ENCODE measurements at regions not wholly inside any gene's neighbourhood (a gene's known extent, or its start where the extent isn't known, plus 50 kb on each side); places are given as distances from the start of the nearest gene placed in this dataset.

DNA sequence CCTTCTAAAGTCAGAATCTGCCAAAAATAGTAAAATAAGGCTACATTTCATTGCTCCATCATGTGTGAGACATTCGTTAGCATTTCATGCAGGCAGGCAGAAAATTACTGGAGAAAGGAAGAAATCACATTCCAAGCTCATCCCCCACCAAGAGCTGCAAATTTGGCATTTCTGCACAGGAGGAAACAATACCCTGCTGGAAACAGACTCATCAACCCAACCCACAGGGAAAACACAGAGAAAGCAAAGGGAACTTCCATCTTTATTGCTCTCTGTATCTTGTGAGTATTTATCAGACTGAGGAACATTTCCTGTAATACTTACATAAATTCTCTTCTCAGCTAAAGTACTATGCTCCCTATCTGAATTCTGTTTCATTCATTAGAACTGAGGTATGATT lies 95.7 kb downstream of the KCTD12 start:
- no peak for TF ChIP-seq TEAD4 (IDR thresholded peaks at IDR 0.05; ENCODE audit: borderline replicate concordance, insufficient read depth)
- TF ChIP-seq, protein P1, sequence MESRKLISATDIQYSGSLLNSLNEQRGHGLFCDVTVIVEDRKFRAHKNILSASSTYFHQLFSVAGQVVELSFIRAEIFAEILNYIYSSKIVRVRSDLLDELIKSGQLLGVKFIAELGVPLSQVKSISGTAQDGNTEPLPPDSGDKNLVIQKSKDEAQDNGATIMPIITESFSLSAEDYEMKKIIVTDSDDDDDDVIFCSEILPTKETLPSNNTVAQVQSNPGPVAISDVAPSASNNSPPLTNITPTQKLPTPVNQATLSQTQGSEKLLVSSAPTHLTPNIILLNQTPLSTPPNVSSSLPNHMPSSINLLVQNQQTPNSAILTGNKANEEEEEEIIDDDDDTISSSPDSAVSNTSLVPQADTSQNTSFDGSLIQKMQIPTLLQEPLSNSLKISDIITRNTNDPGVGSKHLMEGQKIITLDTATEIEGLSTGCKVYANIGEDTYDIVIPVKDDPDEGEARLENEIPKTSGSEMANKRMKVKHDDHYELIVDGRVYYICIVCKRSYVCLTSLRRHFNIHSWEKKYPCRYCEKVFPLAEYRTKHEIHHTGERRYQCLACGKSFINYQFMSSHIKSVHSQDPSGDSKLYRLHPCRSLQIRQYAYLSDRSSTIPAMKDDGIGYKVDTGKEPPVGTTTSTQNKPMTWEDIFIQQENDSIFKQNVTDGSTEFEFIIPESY (IDR thresholded peaks at IDR 0.05; ENCODE audit: borderline replicate concordance, low read depth), result no peak

DNA sequence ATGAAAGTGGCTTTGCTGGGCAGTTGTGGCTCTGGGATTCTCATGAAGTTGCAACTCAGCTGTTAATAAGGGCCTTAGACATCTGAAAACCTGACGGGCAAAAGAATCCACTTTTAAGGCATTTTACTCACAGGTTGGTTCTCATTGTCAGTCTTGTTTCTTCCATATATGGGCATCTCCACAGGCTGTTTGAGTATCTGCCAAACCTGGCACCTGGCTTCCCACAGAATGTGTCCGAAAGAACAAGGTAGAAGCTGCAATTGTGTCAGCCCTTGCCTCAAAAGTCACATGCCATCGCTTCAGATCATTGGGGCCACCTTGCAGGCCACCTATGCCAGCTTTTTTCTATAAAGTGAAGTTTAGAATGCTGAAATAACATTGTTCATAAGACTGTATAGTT lies 102.4 kb downstream of the KCTD12 start:
- no peak overlapping the region for H3K4me2 ChIP-seq
- WGBS (ENCODE audit: low lambda C conversion rate), result 73% methylated on average over 3 of the region's 3 CpGs

More for the DNA sequence above, 95.7 kb downstream of the KCTD12 start:
- no peaks in the 10 kb centered on the region for H3K79me2 ChIP-seq (ENCODE audit: insufficient read depth)
- H3F3A ChIP-seq (replicated peaks; ENCODE audit: insufficient read depth), result peaks cover 6% of the 10 kb centered on the region
- H3K9me2 ChIP-seq, result no peaks in the 10 kb centered on the region; the same call in 1 of the 2 replicates
- no peak overlapping the region for H2AFZ ChIP-seq (ENCODE audit: low read depth)
- POLR2A ChIA-PET, result no interaction called here
- 42% methylated on average over 1 of the region's 1 CpG for whole genome bisulfite sequencing (ENCODE audit: low lambda C conversion rate)
- no peak overlapping the region for H3K4me2 ChIP-seq
- no peak for DNase-seq
- no peak overlapping the region for H3K9ac ChIP-seq
- peak overlapping the region in 1 of 2 experiments; percentile 62; a peak in 1 of 4 replicates for H3K27ac ChIP-seq (ENCODE audit: low read depth in 2 of 2, low read length in 1 of 2)
- H3K27me3 ChIP-seq (ENCODE audit: insufficient read depth), result no peaks in the 10 kb centered on the region
- H3K4me3 ChIP-seq (ENCODE audit: low read depth in 2 of 2, low read length in 1 of 2), result no peak overlapping the region
- H3K9me3 ChIP-seq, result no peaks in the 10 kb centered on the region
- H3K36me3 ChIP-seq (replicated peaks in 1 of 2; ENCODE audit: control insufficient read depth in 1 of 2, insufficient read depth in 2 of 2, low read length in 1 of 2), result no peaks in the 10 kb centered on the region
- H3K4me1 ChIP-seq (ENCODE audit: control insufficient read depth in 1 of 2, insufficient read depth in 2 of 2, low read depth in 1 of 2, low read length in 1 of 2), result peaks cover 0 to 10% of the 10 kb centered on the region in 2 experiments; a peak in 2 of 4 replicates
- CTCF ChIA-PET, result interaction anchor here (1.7 kb wide), 1 partner anchor 9 kb away, joined by 5 read pairs; no protein-coding TSS in a partner anchor
- no peaks in the 10 kb centered on the region for H4K20me1 ChIP-seq (ENCODE audit: insufficient read depth)

More for the DNA sequence above, 102.4 kb downstream of the KCTD12 start:
- Histone ChIP-seq H3K36me3 (replicated peaks in 1 of 2; ENCODE audit: control insufficient read depth in 1 of 2, insufficient read depth in 2 of 2, low read length in 1 of 2) (no peaks in the 10 kb centered on the region), H3K9me2 (no peaks in the 10 kb centered on the region; the same call in 1 of the 2 replicates), H3K4me3 (ENCODE audit: low read depth in 2 of 2, low read length in 1 of 2) (no peak overlapping the region), H3K9ac (no peak overlapping the region), H3K27me3 (ENCODE audit: insufficient read depth) (no peaks in the 10 kb centered on the region), H3K4me1 (ENCODE audit: control insufficient read depth in 1 of 2, insufficient read depth in 2 of 2, low read depth in 1 of 2, low read length in 1 of 2) (no peaks in the 10 kb centered on the region), H2AFZ (ENCODE audit: low read depth) (no peak overlapping the region), H3K9me3 (no peaks in the 10 kb centered on the region), H3K27ac (ENCODE audit: low read depth in 2 of 2, low read length in 1 of 2) (no peak overlapping the region), H3F3A (replicated peaks; ENCODE audit: insufficient read depth) (no peaks in the 10 kb centered on the region), H3K79me2 (ENCODE audit: insufficient read depth) (no peaks in the 10 kb centered on the region), H4K20me1 (ENCODE audit: insufficient read depth) (no peaks in the 10 kb centered on the region)
- DNase-seq, result no peak
- TF ChIP-seq MEF2A (IDR thresholded peaks at IDR 0.05; ENCODE audit: borderline replicate concordance, low read depth) (no peak), RAD21 (IDR thresholded peaks at IDR 0.05; ENCODE audit: low read length) (no peak), SIN3A (IDR thresholded peaks at IDR 0.05; ENCODE audit: borderline replicate concordance, low read depth, low read length) (no peak), NRF1 (IDR thresholded peaks at IDR 0.05; ENCODE audit: low read depth, low read length) (no peak), TCF12 (IDR thresholded peaks at IDR 0.05) (no peak), POLR2AphosphoS5 (IDR thresholded peaks at IDR 0.05; ENCODE audit: low read depth, low read length) (no peak), CTCF (IDR thresholded peaks at IDR 0.05) (no peak), CHD2 (IDR thresholded peaks at IDR 0.05; ENCODE audit: low read length, partially characterized antibody) (no peak), ELF1 (IDR thresholded peaks at IDR 0.05) (no peak), FOXM1 (IDR thresholded peaks at IDR 0.05; ENCODE audit: low read depth) (no peak), RFX5 (IDR thresholded peaks at IDR 0.05; ENCODE audit: low read length) (no peak)
- TF ChIP-seq, protein P1 (IDR thresholded peaks at IDR 0.05; ENCODE audit: borderline replicate concordance, low read depth), result no peak
- TF ChIP-seq, protein P2, sequence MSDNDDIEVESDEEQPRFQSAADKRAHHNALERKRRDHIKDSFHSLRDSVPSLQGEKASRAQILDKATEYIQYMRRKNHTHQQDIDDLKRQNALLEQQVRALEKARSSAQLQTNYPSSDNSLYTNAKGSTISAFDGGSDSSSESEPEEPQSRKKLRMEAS (IDR thresholded peaks at IDR 0.05; ENCODE audit: low read depth), result no peak
- TF ChIP-seq, protein P3, sequence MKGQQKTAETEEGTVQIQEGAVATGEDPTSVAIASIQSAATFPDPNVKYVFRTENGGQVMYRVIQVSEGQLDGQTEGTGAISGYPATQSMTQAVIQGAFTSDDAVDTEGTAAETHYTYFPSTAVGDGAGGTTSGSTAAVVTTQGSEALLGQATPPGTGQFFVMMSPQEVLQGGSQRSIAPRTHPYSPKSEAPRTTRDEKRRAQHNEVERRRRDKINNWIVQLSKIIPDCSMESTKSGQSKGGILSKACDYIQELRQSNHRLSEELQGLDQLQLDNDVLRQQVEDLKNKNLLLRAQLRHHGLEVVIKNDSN (IDR thresholded peaks at IDR 0.05; ENCODE audit: borderline replicate concordance, low read depth), result no peak
- POLR2A ChIA-PET, result no interaction called here
- CTCF ChIA-PET, result interaction anchor here (1.3 to 1.6 kb wide), 2 partner anchors 13 to 45 kb away, joined by 3 to 4 read pairs; no protein-coding TSS in a partner anchor
